Neural cell (in vitro differentiated cells): ENCODE measurements at regions not wholly inside any gene's neighbourhood (a gene's known extent, or its start where the extent isn't known, plus 50 kb on each side); places are given as distances from the start of the nearest gene placed in this dataset.

ENCODE experiments used
- H2AFZ ChIP-seq: fragments of 200-600, 300-800 bp; sonication (generic), shearing (Covaris generic); 2 replicates; pipeline ENCODE4 v1.6.0; 2014; ENCODE audit warnings: low read depth, mild to moderate bottlenecking, antibody characterized with exemption, low read length, moderate library complexity
- H3F3A ChIP-seq: fragments of 200-600 bp; shearing (Covaris generic); 2 replicates; pipeline ENCODE4 v1.6.1; 2016; ENCODE audit warnings: mild to moderate bottlenecking, moderate library complexity, mixed read lengths, antibody characterized with exemption, low read length; ENCODE audit not compliant: insufficient read depth, poor library complexity, severe bottlenecking
- H3K27ac ChIP-seq: fragments of 200-600, 300-800 bp; sonication (generic), shearing (Covaris generic); 2 replicates; pipeline ENCODE4 v1.5.1; 2014; ENCODE audit warnings: mild to moderate bottlenecking, low read length, moderate library complexity
- H3K27me3 ChIP-seq: fragments of 300-800, 200-600 bp; sonication (generic), shearing (Covaris generic); 2 replicates; pipeline ENCODE4 v1.6.0; 2014; ENCODE audit warnings: mild to moderate bottlenecking, low read depth, low read length, moderate library complexity; ENCODE audit not compliant: insufficient read depth
- H3K36me3 ChIP-seq: fragments of 300-800, 200-600 bp; sonication (generic), shearing (Covaris generic); 2 replicates; pipeline ENCODE4 v1.5.1; 2014; ENCODE audit warnings: mild to moderate bottlenecking, antibody characterized with exemption, low read length, moderate library complexity; ENCODE audit not compliant: insufficient read depth
- H3K4me2 ChIP-seq: fragments of 300-800, 200-600 bp; sonication (generic), shearing (Covaris generic); 2 replicates; pipeline ENCODE4 v1.6.0; 2014; ENCODE audit warnings: mild to moderate bottlenecking, low read length
- H3K4me3 ChIP-seq: fragments of 300-800, 200-600 bp; sonication (generic), shearing (Covaris generic); 2 replicates; pipeline ENCODE4 v1.5.1; 2014; ENCODE audit warnings: mild to moderate bottlenecking, low read length, moderate library complexity
- H3K79me2 ChIP-seq: fragments of 200-600 bp; shearing (Covaris generic); replicated peaks from 2 replicates; pipeline ENCODE4 v1.6.0; 2014; ENCODE audit warnings: mild to moderate bottlenecking, low read length, moderate library complexity; ENCODE audit not compliant: insufficient read depth
- H3K9ac ChIP-seq: fragments of 300-800, 200-600 bp; sonication (generic), shearing (Covaris generic); 2 replicates; pipeline ENCODE4 v1.6.1; 2016; ENCODE audit warnings: mild to moderate bottlenecking, low read length, mixed read lengths
- H3K9me2 ChIP-seq: fragments of 200-600 bp; shearing (Covaris generic); 2 replicates; pipeline ENCODE4 v1.6.1; 2016; ENCODE audit warnings: mild to moderate bottlenecking, low read length, mixed read lengths; ENCODE audit not compliant: insufficient read depth
- H3K9me3 ChIP-seq: fragments of 200-600, 300-800 bp; sonication (generic), shearing (Covaris generic); 2 replicates; pipeline ENCODE4 v1.6.1; 2016; ENCODE audit warnings: mild to moderate bottlenecking, mixed run types, low read length, moderate library complexity, mixed read lengths
- H4K20me1 ChIP-seq: fragments of 200-600 bp; shearing (Covaris generic); 2 replicates; pipeline ENCODE4 v1.6.1; 2016; ENCODE audit warnings: mild to moderate bottlenecking, mixed run types; ENCODE audit not compliant: insufficient read depth
- EP300 ChIP-seq: fragments of 450-650 bp; conservative IDR thresholded peaks from 2 replicates; pipeline ENCODE4 v1.6.1; 2014; ENCODE audit warnings: antibody characterized with exemption, mild to moderate bottlenecking, moderate library complexity; ENCODE audit not compliant: poor library complexity, severe bottlenecking
- EZH2 ChIP-seq: fragments of 200-600, 300-800 bp; shearing (Covaris generic), sonication (generic); IDR thresholded peaks from 2 replicates; pipeline ENCODE4 v1.6.1; 2014; ENCODE audit warnings: antibody characterized with exemption, low read length, borderline replicate concordance, mild to moderate bottlenecking; ENCODE audit not compliant: insufficient read depth, poor library complexity, severe bottlenecking
- MXI1 ChIP-seq: fragments of 450-650 bp; conservative IDR thresholded peaks from 2 replicates; pipeline ENCODE4 v1.6.1; 2014; ENCODE audit warnings: antibody characterized with exemption, mild to moderate bottlenecking; ENCODE audit not compliant: poor library complexity, severe bottlenecking
- POLR2AphosphoS5 ChIP-seq: IDR thresholded peaks from 2 replicates; pipeline ENCODE4 v1.6.1; 2012
- RAD21 ChIP-seq: fragments of 450-650 bp; conservative IDR thresholded peaks from 2 replicates; pipeline ENCODE4 v1.6.1; 2014; ENCODE audit warnings: antibody characterized with exemption, mild to moderate bottlenecking, moderate library complexity
- REST ChIP-seq: IDR thresholded peaks from 2 replicates; pipeline ENCODE4 v1.6.1; 2012; ENCODE audit warnings: borderline replicate concordance
- SMC3 ChIP-seq: fragments of 450-650 bp; conservative IDR thresholded peaks from 2 replicates; pipeline ENCODE4 v1.6.1; 2014; ENCODE audit warnings: antibody characterized with exemption, mild to moderate bottlenecking, moderate library complexity; ENCODE audit not compliant: poor library complexity
- TAF1 ChIP-seq: IDR thresholded peaks from 2 replicates; pipeline ENCODE4 v1.6.1; 2012; ENCODE audit warnings: low read depth
- TF ChIP-seq, protein P1 (sequence below): fragments of 450-650 bp; IDR thresholded peaks from 2 replicates; pipeline ENCODE4 v1.5.1; 2014; ENCODE audit warnings: antibody characterized with exemption, mild to moderate bottlenecking, moderate library complexity; ENCODE audit not compliant: poor library complexity, severe bottlenecking

- Histone ChIP-seq H3K27ac (no peak overlapping the region), H3K79me2 (peaks cover 12% of the 10 kb centered on the region), H4K20me1 (no peaks in the 10 kb centered on the region), H2AFZ (no peak overlapping the region), H3K9ac (peak overlapping the region; percentile 7), H3K27me3 (peaks cover 10% of the 10 kb centered on the region), H3K9me2 (no peaks in the 10 kb centered on the region), H3F3A (peaks cover 8% of the 10 kb centered on the region), H3K9me3 (no peaks in the 10 kb centered on the region), H3K36me3 (no peaks in the 10 kb centered on the region), H3K4me2 (peak overlapping the region; percentile 30), H3K4me3 (peak overlapping the region; percentile 50)
- TF ChIP-seq POLR2AphosphoS5 (no peak), TAF1 (no peak), EP300 (no peak), SMC3 (no peak), REST (no peak), RAD21 (no peak), EZH2 (no peak), MXI1 (no peak)
- TF ChIP-seq, protein P1, sequence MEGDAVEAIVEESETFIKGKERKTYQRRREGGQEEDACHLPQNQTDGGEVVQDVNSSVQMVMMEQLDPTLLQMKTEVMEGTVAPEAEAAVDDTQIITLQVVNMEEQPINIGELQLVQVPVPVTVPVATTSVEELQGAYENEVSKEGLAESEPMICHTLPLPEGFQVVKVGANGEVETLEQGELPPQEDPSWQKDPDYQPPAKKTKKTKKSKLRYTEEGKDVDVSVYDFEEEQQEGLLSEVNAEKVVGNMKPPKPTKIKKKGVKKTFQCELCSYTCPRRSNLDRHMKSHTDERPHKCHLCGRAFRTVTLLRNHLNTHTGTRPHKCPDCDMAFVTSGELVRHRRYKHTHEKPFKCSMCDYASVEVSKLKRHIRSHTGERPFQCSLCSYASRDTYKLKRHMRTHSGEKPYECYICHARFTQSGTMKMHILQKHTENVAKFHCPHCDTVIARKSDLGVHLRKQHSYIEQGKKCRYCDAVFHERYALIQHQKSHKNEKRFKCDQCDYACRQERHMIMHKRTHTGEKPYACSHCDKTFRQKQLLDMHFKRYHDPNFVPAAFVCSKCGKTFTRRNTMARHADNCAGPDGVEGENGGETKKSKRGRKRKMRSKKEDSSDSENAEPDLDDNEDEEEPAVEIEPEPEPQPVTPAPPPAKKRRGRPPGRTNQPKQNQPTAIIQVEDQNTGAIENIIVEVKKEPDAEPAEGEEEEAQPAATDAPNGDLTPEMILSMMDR = no peak
Measured at GRCh38 chr21:16279731-16280581, 550.2 kb downstream of the USP25 start.

- H3K27me3 ChIP-seq = peaks cover 10% of the 10 kb centered on the region
- no peak overlapping the region for H3K9ac ChIP-seq
- no peak overlapping the region for H3K27ac ChIP-seq
- H3F3A ChIP-seq = peaks cover 8% of the 10 kb centered on the region
- TF ChIP-seq MXI1 (no peak), EP300 (no peak)
- no peaks in the 10 kb centered on the region for H3K9me2 ChIP-seq
- H3K4me3 ChIP-seq = no peak overlapping the region
- H3K36me3 ChIP-seq = no peaks in the 10 kb centered on the region
- H3K4me2 ChIP-seq = no peak overlapping the region
- no peaks in the 10 kb centered on the region for H3K9me3 ChIP-seq
- peaks cover 12% of the 10 kb centered on the region for H3K79me2 ChIP-seq
- H4K20me1 ChIP-seq = no peaks in the 10 kb centered on the region
- no peak overlapping the region for H2AFZ ChIP-seq
Measured at GRCh38 chr21:16280686-16281091, 550.9 kb downstream of the USP25 start.
